ENCODE measurements at regions not wholly inside any gene's neighbourhood (a gene's known extent, or its start where the extent isn't known, plus 50 kb on each side); places are given as distances from the start of the nearest gene placed in this dataset.
A peak's percentile ranks its signal among the peaks of the same experiment; 100 is the strongest.

- H3K36me3 ChIP-seq (ENCODE audit: control insufficient read depth, insufficient read depth, low read length), result no peaks in the 10 kb centered on the region
- no peaks in the 10 kb centered on the region for H3K27me3 ChIP-seq (ENCODE audit: control insufficient read depth, insufficient read depth, low read length)
- no peak for DNase-seq (ENCODE audit: low read depth)
- TF ChIP-seq CTCF (IDR thresholded peaks at IDR 0.05; ENCODE audit: insufficient read depth, low read length, poor library complexity, severe bottlenecking), result no peak
- no peak overlapping the region for H3K4me3 ChIP-seq (ENCODE audit: low read depth, low read length)
These were observed 712.5 kb upstream of the GRAMD2B start for GRCh38 chr5:125710745-125711144.

- no peak for TF ChIP-seq CTCF (IDR thresholded peaks at IDR 0.05; ENCODE audit: insufficient read depth, low read length, poor library complexity, severe bottlenecking)
- no peak overlapping the region for H3K4me3 ChIP-seq (ENCODE audit: low read depth, low read length)
- no peaks in the 10 kb centered on the region for H3K36me3 ChIP-seq (ENCODE audit: control insufficient read depth, insufficient read depth, low read length)
- no peaks in the 10 kb centered on the region for H3K27me3 ChIP-seq (ENCODE audit: control insufficient read depth, insufficient read depth, low read length)
- DNase-seq (ENCODE audit: low read depth), result no peak
These were observed 710.8 kb upstream of the GRAMD2B start for GRCh38 chr5:125712397-125712796.

GRCh38 chr5:125713109-125713805 is 710.0 kb upstream of the GRAMD2B start:
- DNase-seq (ENCODE audit: low read depth), result no peak
- no peak overlapping the region for H3K4me3 ChIP-seq (ENCODE audit: low read depth, low read length)
- TF ChIP-seq CTCF (IDR thresholded peaks at IDR 0.05; ENCODE audit: insufficient read depth, low read length, poor library complexity, severe bottlenecking), result no peak
- no peaks in the 10 kb centered on the region for H3K27me3 ChIP-seq (ENCODE audit: control insufficient read depth, insufficient read depth, low read length)
- H3K36me3 ChIP-seq (ENCODE audit: control insufficient read depth, insufficient read depth, low read length), result no peaks in the 10 kb centered on the region

- no peak overlapping the region for H3K4me3 ChIP-seq (ENCODE audit: low read depth, low read length)
- DNase-seq (ENCODE audit: low read depth), result no peak
These were observed 708.0 kb upstream of the GRAMD2B start for GRCh38 chr5:125715216-125715615.

GRCh38 chr5:125717209-125717608 is 706.0 kb upstream of the GRAMD2B start:
- Histone ChIP-seq H3K27me3 (ENCODE audit: control insufficient read depth, insufficient read depth, low read length) (no peaks in the 10 kb centered on the region), H3K36me3 (ENCODE audit: control insufficient read depth, insufficient read depth, low read length) (no peaks in the 10 kb centered on the region), H3K4me3 (ENCODE audit: low read depth, low read length) (no peak overlapping the region)
- peak; percentile 76 for DNase-seq (ENCODE audit: low read depth)
- no peak for TF ChIP-seq CTCF (IDR thresholded peaks at IDR 0.05; ENCODE audit: insufficient read depth, low read length, poor library complexity, severe bottlenecking)

More at GRCh38 chr5:125715216-125715615, 708.0 kb upstream of the GRAMD2B start:
- H3K27me3 ChIP-seq (ENCODE audit: control insufficient read depth, insufficient read depth, low read length), result no peaks in the 10 kb centered on the region
- H3K36me3 ChIP-seq (ENCODE audit: control insufficient read depth, insufficient read depth, low read length), result no peaks in the 10 kb centered on the region
- no peak for TF ChIP-seq CTCF (IDR thresholded peaks at IDR 0.05; ENCODE audit: insufficient read depth, low read length, poor library complexity, severe bottlenecking)

Data from kidney epithelial cell (primary cell).